Epithelial cell of prostate (primary cell): ENCODE measurements at regions not wholly inside any gene's neighbourhood (a gene's known extent, or its start where the extent isn't known, plus 50 kb on each side); places are given as distances from the start of the nearest gene placed in this dataset.
"Not testable (repeated sequence)": the region's sequence is repeated elsewhere in the genome, so short reads cannot be mapped to it uniquely, and the experiment has no call there.

ENCODE experiments used
- DNase-seq: peaks from one replicate; pipeline ENCODE4 v3.0.0-alpha.2; 2011; ENCODE audit warnings: low read depth, low spot score
- H3K27ac ChIP-seq: fragments of 450-650 bp; 2 replicates; pipeline ENCODE4 v1.5.1; 2017; ENCODE audit warnings: mild to moderate bottlenecking

- DNase-seq = no peak
- no peak overlapping the region for H3K27ac ChIP-seq
Measured at GRCh38 chr7:145490356-145490755, 626.2 kb upstream of the CNTNAP2 start.

DNA sequence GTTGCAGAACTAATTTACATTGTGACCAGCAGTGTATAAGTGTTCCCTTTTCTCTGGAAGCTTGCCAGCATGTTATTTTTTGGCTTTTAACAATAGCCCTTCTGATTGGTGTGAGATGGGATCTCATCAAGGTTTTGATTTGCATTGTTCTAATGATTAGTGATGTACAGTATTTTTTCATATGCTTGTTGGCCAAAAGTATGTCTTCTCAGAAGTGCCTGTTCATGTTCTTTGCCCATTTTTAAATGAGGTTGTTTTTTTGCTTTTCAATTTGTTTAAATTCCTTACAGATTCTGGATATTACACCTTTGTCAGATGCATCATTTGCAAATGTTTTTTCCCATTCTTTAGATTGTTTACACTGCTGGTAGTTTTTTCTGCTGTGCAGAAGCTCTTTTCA, 627.0 kb upstream of the CNTNAP2 start:
- DNase-seq = no peak
- no peak overlapping the region for H3K27ac ChIP-seq

DNA sequence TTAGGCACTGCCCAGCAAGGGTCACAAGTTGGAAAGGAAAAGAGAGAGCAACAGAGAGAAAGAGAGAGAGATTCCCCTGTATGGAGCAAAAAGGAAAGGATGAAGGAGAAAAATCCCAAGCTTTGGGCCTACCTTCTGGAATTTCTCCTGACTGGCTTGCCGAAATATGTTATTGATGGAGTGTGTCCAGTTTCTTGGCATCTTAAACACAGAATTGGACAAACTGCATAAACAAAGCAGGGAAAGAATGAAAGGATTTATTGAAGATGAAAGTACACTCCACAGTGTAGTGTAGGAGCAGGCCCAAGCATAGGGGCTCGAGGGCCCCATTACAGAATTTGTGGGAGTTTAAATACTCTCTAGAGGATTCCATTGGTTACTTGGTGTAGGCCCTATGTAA, 627.8 kb upstream of the CNTNAP2 start:
- H3K27ac ChIP-seq = no peak overlapping the region
- no peak for DNase-seq

DNA sequence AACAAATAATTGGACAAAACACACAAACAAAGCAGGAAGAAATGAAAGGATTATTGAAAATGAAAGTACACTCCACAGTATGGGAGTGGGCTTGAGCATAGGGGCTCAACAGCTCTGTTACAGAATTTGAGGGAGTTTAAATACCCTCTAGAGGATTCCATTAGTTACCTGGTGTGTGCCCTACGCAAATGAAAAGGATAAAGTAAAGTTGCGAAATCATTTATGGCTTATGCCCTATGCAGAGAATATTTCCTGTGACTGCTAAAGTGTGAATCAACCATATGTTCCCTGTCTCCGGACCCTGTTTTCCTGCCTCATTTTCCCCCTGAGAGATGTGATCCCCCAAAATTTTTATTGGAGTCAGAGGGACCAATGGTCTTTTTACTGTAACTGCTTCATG, 634.6 kb upstream of the CNTNAP2 start:
- no peak for DNase-seq
- H3K27ac ChIP-seq = no peak overlapping the region

DNA sequence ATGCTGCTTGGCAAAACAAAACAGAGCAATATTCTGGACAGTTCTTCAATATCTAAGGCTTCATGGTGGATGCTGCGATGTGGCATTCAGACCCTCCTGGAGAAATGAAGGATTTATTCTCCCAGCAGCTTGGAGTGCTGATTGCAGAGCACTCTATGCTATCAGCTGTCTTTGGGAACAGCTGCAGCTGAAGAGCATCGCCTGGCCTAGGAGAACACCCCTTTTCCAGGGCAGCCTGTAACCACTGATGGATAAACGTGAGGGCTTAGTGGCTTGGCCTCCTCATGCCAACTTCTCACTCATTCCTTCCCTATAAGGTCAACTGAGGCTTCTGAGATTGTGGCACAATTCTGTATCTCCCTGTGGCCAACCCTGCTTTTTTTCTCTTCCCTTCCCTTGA, 638.1 kb upstream of the CNTNAP2 start:
- no peak overlapping the region for H3K27ac ChIP-seq
- DNase-seq = no peak

DNA sequence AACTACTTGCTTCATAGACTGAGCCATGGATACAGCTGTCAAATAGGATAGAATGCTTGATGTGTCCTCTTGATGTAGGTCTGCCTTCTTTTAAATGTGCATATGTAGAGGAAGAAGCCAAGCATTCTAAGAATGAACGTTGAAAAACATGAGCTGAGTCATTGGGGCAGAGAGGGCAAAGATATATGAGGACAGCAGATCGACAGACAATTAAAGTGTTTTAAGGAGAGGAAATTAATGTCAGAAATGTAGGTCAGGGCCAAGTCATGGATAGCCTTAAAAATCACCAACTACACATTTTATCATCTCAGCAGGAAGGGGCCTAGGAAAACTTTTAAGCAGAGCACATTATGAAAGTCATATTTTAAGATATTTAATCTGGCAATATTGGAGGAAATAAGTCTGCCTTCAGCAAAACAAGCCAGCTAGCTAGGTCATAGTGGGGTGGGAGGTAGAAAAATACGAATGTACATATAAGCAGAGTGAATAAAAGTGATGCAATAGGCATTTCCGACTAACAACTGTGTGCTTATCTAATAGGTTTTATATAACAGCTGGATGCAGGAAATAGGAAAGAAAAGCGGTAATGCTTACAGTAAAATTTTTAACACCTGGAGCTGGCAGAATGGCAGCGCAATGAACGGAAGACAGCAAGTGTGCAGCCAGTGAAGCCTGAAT, 638.3 kb upstream of the TPK1 start:
- no peak overlapping the region for H3K27ac ChIP-seq

DNA sequence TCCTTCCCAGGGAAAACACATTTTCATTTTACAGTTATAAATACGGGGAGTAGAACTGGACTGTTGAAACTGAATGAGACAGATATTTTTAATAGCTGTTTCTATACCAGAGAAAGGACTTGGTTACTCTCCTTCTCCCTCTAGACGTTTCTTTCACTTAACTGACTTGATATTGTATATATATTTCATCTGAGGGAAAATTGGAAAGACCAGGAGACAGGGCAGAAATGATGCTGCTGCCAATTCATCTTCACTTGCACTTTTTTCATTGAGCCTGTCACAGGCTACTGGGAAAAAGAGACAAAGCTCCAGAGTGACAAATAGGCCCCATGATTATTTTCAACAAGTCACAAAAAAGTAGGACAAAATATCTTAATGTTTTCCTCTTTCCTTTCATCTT, 636.0 kb upstream of the TPK1 start:
- H3K27ac ChIP-seq = no peak overlapping the region
- DNase-seq = no peak

More for the DNA sequence above, 638.3 kb upstream of the TPK1 start:
- DNase-seq = no peak

DNA sequence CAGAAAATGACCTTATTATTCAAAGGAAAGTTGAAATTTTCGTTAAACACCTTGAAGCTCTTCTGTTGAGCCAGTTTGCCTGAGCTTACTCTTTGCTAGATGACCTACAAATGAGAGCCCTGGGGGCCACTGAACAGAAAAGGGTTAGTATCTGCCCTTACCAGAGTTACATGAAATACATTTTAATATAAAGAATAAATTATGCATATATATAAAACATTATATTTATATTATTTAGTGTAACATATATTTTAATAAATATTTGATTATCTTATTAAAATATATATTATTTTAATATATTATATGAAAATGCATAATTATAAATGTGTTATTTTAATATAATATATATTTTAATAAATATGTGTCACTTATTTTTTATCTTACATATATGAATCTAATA, 628.4 kb upstream of the TPK1 start:
- no peak for DNase-seq

DNA sequence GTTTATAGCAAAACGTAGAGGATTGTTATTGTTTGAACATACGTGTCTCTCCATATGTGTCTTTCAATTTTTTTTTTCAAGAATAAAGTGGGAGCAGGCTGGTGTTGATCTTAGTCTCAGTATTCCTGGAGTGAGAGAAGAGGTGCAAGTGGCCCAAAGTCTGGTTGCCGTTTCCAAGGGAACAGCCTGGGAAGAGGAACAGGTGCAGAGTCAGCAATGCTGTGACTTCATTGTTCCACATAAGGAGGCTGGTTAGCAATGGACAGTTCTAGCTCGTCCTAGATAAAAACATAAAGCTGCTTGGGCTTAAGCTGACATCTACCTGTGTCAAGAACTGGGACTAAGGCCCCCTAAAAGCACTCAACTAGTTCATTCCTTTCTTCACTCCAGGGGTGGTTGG, 626.6 kb upstream of the TPK1 start:
- no peak overlapping the region for H3K27ac ChIP-seq
- no peak for DNase-seq

More for the DNA sequence above, 628.4 kb upstream of the TPK1 start:
- H3K27ac ChIP-seq = no peak overlapping the region

DNA sequence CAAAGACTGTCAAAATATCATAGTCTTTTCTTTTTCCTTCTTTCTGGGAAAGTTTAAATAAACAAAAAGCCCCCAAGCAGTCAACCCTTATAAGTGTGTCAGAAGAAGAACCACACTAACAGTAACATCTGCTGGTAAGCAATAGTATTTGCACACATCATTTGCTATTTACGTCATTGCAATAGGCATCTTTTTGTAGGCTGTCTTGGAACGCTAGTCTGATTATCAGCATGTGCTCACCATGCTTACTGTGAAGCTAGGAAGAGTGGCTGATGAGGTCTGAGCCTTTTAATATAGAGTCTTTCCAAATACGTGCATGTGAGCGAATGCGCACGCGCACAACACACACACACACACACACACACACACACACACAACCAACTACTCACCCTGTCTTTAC, 599.0 kb upstream of the TPK1 start:
- no peak for DNase-seq
- H3K27ac ChIP-seq = no peak overlapping the region

DNA sequence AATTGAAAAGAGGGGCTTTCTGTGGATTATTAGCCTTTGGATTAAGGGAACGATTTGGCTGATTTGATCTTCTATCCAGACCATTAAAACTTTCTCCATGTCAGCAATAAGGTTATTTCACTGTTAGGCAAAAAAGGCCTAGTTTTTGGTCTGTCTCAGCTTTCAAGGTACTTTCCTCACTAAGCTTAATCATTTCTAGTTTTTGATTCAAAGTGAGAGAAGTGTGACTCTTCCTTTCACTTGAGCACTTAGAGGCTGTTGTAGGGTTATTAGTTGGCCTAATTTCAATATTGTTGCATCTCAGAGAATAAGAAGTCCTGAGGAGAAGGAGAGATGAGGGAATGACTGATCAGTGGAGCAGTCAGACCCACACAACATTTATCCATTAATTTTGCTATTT, 596.0 kb upstream of the TPK1 start:
- DNase-seq = no peak
- no peak overlapping the region for H3K27ac ChIP-seq

GRCh38 chr7:145418481-145418880, 582.6 kb upstream of the TPK1 start:
- not testable (repeated sequence) for H3K27ac ChIP-seq, DNase-seq

DNA sequence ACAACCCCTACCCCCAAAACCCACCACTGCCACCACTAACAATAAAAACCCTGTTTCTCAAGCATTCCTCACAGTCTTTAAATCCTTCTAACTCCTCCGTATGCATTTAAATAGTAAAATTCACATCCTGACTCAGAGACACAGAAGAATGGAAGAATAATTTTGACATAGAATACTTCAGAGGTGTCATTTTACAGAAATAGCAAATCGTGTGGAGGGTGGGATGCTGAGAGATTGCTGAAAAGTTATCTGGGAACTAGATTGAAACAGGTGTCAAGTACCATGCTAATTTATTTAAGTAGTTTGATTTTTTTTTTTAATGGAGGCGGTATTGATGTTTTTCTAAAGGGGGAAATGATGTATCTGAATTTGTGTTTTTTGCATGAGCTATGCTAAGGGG, 575.2 kb upstream of the TPK1 start:
- no peak for DNase-seq

DNA sequence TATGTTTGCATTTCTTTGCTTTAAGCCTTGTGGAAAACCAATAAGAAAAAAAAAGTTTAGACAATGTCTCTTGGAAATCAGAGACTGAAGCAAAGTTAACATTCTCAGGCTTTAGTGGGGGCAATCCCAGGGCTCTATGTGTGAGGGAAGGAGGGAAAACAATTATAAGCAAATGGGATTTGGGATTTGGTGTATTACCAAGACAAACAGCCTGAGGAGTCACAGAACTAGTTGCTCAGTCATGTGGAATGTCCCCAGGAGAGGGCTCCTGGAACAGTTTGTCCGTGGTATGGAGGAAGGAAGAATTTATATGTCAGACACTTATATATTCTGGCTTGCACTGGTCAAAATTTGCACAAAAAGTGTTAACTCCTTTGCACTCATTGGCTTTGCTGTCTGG, 562.9 kb upstream of the TPK1 start:
- DNase-seq = no peak
- no peak overlapping the region for H3K27ac ChIP-seq

More for the DNA sequence above, 575.2 kb upstream of the TPK1 start:
- no peak overlapping the region for H3K27ac ChIP-seq

GRCh38 chr7:145394126-145394525, 558.3 kb upstream of the TPK1 start:
- no peak overlapping the region for H3K27ac ChIP-seq
- no peak for DNase-seq

DNA sequence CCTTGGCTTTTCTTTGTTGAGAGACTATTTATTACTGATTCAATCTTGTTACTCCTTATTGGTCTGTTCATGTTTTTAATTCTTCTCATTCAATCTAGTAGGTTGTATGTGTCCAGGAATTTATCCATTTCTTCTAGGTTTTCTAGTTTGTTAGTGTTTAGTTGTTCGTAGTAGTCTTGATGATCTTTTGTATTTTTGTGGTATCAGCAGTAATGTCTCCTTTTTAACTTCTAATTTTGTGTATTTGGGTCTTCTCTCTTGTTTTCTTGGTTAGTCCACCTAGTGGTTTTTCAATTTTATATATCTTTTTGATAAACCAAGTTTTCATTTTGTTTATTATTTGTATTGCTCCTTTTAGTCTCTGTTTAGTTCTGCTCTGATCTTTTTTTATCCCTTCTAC, 546.9 kb upstream of the TPK1 start:
- no peak for DNase-seq
- H3K27ac ChIP-seq = no peak overlapping the region

DNA sequence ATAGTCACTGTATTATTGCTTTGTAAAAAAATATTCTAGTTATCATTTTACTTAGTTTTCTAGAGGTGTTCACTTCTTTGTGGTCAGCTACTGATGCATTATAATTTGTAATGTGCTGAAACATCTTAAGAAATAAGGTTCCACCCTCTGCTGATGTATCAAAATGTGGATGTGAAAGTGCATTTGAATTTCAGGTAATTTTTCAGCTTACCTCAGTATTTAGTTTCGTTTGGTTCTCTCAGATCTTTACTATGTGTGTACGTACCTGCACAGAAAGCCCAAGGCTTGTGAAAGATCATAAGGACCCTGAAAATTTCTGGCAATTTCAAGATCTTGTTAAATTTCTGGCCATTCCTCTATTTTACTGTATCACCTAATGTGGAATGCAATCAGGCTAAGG, 542.3 kb upstream of the TPK1 start:
- no peak for DNase-seq
- no peak overlapping the region for H3K27ac ChIP-seq

DNA sequence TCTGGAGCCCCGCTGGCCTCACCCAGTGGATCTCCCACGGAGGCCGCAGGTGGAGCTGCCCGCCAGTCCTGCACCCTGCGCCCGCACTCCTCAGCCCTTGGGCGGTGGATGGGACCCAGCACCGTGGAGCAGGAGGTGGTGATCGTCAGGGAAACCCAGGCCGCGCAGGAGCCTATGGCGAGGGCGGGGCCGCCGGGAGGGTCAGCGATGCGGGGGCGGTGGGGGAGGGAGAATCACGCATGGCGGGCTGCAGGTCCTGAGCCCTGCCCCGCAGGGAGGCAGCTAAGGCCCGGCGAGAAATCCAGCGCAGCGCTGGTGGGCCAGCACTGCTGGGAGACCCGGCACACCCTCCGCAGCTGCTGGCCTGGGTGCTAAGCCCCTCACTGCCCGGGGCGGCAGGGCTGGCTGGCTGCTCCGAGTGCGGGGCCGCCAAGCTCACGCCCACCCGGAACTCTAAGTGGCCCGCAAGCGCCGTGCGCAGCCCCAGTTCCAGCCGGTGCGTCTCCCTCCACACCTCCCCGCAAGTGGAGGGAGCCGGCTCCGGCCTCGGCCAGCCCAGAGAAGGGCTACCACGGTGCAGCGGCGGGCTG, 524.8 kb upstream of the TPK1 start:
- no peak for DNase-seq
- H3K27ac ChIP-seq = no peak overlapping the region

- no peak overlapping the region for H3K27ac ChIP-seq
- no peak for DNase-seq
Measured at GRCh38 chr7:145350334-145350733, 514.5 kb upstream of the TPK1 start.

DNA sequence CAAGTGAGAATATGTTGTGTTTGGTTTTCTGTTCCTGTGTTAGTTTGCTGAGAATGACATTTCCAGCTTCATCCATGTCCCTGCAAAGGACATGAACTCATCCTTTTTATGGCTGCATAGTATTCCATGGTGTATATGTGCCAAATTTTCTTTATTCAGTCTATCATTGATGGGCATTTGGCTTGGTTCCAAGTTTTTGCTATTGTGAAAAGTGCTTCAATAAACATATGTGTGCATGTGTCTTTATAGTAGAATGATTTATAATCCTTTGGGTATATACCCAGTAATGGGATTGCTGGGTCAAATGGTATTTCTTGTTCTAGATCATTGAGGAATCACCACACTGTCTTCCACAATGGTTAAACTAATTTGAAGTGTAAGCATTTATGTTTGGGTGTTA, 513.6 kb upstream of the TPK1 start:
- H3K27ac ChIP-seq, DNase-seq: not testable (repeated sequence)

- no peak for DNase-seq
- no peak overlapping the region for H3K27ac ChIP-seq
Measured at GRCh38 chr7:145347271-145347670, 511.4 kb upstream of the TPK1 start.

DNA sequence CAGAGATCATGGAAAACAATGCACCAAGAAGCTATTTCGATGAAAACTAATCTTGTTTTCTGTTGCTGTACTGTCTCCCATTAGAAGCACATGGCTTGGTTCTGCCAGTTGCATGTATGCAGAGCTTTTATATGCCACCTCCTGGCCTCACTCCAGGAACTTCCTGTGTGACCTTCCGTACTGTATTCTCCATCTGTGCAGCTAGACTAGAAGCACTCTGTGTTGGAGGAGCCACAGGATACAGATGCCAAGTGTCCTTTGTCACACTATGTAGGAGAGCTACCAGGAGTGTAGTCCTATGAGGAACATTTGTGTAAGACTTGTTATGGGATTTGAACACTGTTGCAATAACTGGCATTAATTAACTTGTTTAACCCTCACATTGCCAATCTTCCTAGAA, 503.5 kb upstream of the TPK1 start:
- DNase-seq = no peak
- no peak overlapping the region for H3K27ac ChIP-seq
